Epithelial cell of proximal tubule (primary cell): ENCODE measurements at regions not wholly inside any gene's neighbourhood (a gene's known extent, or its start where the extent isn't known, plus 50 kb on each side); places are given as distances from the start of the nearest gene placed in this dataset.
"Not testable (repeated sequence)": the region's sequence is repeated elsewhere in the genome, so short reads cannot be mapped to it uniquely, and the experiment has no call there.

ENCODE experiments used
- DNase-seq: peaks from one replicate; pipeline ENCODE4 v3.0.0-alpha.2; 2011; ENCODE audit warnings: low read depth
- H3K4me3 ChIP-seq: 2 replicates; pipeline ENCODE4 v1.5.1; 2011; ENCODE audit warnings: low read depth, mild to moderate bottlenecking, low read length
- TF ChIP-seq, protein P1 (sequence below): conservative IDR thresholded peaks from 2 replicates; pipeline ENCODE4 v1.5.1; 2012; ENCODE audit warnings: low read depth, mild to moderate bottlenecking, low read length

DNA sequence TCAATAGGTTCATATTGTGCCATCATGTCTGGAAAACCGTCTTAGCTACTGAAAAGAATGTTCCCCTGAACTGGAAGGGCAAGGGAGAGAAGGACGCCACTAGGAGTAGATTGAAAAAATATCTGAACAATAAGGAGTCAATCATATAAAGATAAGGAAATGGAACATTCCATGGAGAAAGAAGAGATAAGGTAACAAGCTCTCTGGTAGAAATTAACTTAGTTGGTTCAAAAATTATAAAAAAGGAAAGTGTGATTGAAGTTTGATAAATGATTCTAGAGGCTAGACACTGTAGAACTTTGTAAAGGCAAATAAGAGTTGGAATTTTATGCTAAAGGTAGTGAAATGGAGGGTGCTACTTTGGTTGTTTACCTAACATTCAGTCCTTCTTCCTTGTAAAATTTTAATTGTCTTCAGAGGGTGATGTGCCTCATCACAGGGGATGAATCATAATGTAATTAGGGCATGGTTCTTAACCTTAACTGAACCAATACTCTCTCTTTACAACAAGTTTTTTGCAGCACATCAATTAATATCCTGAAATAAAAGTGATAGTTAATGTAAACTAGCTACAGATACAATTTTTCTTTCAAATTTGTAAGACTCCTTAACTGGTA is 135.5 kb downstream of the GPX5 start:
- TF ChIP-seq, protein P1, sequence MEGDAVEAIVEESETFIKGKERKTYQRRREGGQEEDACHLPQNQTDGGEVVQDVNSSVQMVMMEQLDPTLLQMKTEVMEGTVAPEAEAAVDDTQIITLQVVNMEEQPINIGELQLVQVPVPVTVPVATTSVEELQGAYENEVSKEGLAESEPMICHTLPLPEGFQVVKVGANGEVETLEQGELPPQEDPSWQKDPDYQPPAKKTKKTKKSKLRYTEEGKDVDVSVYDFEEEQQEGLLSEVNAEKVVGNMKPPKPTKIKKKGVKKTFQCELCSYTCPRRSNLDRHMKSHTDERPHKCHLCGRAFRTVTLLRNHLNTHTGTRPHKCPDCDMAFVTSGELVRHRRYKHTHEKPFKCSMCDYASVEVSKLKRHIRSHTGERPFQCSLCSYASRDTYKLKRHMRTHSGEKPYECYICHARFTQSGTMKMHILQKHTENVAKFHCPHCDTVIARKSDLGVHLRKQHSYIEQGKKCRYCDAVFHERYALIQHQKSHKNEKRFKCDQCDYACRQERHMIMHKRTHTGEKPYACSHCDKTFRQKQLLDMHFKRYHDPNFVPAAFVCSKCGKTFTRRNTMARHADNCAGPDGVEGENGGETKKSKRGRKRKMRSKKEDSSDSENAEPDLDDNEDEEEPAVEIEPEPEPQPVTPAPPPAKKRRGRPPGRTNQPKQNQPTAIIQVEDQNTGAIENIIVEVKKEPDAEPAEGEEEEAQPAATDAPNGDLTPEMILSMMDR: no peak
- H3K4me3 ChIP-seq: no peak overlapping the region
- DNase-seq: no peak

DNA sequence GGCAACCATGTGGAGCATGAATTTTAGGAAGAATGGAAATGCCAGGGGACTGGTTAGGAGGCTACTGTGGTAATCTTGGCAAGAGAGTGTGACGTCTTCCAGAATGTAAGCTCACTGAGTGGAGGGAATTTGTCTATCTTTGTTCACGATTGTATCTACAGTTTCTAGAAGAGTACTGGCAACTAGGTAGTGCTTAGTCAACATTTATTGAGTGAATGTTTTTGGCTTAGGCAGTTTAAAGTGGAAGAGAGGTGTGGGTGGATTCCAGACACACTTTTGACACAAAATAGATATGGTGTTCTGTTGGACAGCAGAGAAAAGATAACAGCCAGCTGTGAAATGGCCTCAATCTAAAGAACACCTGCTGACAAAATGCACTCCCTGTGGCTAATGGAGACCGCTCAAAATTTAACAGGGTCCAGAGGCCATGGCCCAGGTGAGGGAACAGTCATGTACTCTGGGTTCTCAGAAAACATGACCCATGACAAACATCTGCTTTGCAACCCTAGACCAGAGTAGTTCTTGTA is 139.3 kb downstream of the GPX5 start:
- TF ChIP-seq, protein P1: no peak
- no peak for DNase-seq
- no peak overlapping the region for H3K4me3 ChIP-seq

DNA sequence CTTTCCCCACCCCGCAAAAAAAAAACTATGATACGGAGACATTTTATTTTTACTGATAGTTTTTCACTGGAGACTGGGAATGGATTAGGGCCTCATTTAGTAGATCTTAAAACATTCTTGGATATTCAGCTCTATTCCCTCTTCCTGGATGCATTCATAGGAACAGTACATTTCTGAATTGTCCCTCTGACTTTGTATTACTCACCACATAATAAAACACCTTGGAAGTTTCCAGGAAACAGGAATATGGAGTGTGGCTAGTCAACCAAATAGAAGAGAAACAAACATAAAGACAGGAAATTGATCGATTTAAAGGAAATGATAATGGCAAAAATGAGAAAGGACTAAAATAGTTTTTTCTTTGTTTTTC is 147.7 kb downstream of the GPX5 start:
- TF ChIP-seq, protein P1: no peak
- no peak for DNase-seq
- no peak overlapping the region for H3K4me3 ChIP-seq

DNA sequence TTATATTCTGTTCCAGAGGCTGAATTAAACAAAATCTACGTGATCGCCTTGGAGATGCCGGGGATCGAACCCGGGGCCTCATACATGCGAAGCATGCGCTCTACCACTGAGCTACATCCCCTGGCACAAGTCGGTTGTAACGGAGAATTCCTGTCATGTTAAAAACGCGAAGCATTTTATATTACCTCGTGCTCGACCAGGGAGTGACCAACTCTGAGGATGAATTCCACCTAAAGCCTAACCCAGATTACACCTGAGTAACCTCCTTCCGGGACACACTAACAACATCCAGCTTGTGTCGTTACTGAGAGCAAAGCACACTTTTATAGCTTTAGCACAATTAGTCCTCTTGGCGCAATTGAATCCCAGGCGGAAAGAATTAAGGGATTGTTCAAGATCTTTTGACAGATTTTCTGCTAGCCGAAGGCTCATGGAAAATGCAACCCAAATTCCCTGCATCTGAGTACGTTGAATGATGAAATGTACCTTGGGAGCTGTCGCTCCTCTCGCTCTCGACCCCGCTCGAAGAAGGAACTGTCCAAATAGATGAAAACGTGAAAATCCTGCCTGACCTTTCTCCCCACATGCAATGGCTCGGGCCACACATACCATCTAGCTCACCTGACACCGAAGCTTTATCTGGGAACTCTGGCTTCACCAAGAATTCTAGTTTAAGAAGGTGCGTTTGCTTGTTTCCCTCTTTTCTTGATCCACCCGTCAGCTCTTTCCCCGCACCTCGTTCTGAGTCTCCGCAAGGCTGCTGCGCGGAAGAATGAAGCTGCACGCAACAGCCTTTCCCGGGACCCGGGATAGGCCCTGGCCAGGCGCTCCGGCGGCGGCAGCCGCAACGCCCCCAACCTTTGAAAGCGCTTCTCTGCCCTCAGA is 148.3 kb downstream of the GPX5 start:
- DNase-seq: peak; percentile 32
- TF ChIP-seq, protein P1: no peak
- peak overlapping the region; percentile 52 for H3K4me3 ChIP-seq

DNA sequence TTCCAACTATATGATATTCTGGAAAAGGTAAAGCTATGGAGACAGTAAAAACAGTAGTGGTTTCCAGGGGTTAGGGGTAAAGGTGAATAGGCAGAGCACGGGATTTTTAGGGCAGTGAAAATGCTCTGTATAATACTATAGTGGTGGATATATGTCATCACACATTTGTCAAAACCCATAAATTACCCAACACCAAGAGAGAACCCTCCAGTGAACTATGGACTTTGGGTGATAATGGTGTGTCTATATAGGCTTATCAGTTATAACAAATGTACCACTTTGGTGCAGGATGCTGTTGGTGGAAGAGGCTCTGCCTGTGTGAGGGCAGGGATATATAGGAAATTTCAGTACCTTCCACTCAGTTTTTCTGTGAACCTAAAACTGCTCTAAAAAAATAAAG is 149.9 kb downstream of the GPX5 start:
- H3K4me3 ChIP-seq: no peak overlapping the region
- TF ChIP-seq, protein P1: no peak
- DNase-seq: no peak

DNA sequence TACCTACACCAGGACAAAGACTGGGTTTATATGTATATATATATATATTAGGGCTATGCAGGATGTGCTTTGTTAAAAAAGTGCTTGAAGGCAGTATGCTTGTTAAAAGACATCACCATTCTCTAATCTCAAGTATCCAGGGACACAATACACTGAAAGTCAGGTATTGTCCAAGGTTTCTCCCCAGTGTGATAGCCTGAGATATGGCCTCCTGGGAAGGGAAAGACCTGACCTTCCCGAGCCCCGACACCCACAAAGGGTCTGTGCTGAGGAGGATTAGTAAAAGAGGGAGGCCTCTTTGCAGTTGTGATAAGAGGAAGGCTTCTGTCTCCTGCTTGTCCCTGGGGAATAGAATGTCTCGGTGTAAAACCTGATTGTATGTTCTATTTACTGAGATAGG is 156.9 kb downstream of the GPX5 start:
- no peak overlapping the region for H3K4me3 ChIP-seq
- TF ChIP-seq, protein P1: no peak
- DNase-seq: no peak

DNA sequence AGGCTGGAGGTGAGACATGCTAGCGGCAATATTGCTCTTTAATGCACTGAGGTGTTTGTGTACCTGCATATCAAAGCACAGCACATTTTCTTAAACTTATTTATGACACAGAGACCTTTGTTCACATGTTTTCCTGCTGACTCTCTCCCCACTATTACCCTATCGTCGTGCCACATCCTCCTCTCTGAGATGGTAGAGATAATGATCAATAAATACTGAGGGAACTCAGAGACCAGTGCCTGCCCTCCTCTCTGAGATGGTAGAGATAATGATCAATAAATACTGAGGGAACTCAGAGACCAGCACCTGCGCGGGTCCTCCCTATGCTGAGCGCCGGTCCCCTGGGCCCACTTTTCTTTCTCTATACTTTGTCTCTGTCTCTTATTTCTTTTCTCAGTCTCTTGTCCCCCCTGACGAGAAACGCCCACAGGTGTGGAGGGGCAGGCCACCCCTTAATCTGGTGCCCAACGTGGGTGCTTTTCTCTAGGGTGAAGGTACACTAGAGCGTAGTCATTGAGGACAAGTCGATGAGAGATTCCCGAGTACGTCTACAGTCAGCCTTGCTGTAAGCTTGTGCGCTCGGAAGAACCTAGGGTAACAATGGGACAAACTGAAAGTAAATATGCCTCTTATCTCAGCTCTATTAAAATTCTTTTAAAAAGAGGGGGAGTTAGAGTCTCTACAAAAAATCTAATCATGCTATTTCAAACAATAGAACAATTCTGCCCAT is 157.4 kb downstream of the GPX5 start:
- DNase-seq, H3K4me3 ChIP-seq: not testable (repeated sequence)
